ENCODE measurements at regions not wholly inside any gene's neighbourhood (a gene's known extent, or its start where the extent isn't known, plus 50 kb on each side); places are given as distances from the start of the nearest gene placed in this dataset.

DNA sequence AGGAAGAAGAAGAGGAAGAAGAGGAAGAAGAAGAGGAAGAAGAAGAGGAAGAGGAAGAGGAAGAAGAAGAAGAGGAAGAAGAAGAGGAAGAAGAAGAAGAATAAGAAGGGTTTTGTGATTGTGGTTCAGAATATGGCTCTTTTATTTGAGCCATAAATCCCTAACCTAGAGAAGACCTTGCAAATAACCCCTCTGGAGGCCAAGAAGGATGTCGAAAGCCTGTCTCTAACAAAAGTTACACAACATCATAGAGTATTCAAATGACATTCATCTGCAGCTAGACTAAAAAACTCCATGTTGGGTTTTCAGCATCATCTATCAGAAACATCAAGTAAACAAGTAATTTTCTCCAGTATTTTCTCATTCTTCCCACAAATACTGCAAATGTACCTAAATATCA lies 100.9 kb downstream of the RNASET2 start:
- TF ChIP-seq ARNTL (CRISPR knock-in tag; IDR thresholded peaks at IDR 0.05; ENCODE audit: borderline replicate concordance, low read depth) (no peak), POU6F1 (CRISPR knock-in tag; IDR thresholded peaks at IDR 0.05; ENCODE audit: borderline replicate concordance, low read depth) (no peak), RARB (CRISPR knock-in tag; IDR thresholded peaks at IDR 0.05) (no peak), ESRRG (CRISPR knock-in tag; IDR thresholded peaks at IDR 0.05) (no peak), ZFP3 (CRISPR knock-in tag; IDR thresholded peaks at IDR 0.05) (no peak), ISL1 (CRISPR knock-in tag; IDR thresholded peaks at IDR 0.05) (no peak), TCF4 (CRISPR knock-in tag; IDR thresholded peaks at IDR 0.05; ENCODE audit: borderline replicate concordance) (no peak), ZNF565 (CRISPR knock-in tag; conservative IDR thresholded peaks at IDR 0.05; ENCODE audit: low read depth) (no peak), OSR1 (CRISPR knock-in tag; IDR thresholded peaks at IDR 0.05) (no peak), ZFP30 (CRISPR knock-in tag; IDR thresholded peaks at IDR 0.05) (no peak), GLIS3 (CRISPR knock-in tag; IDR thresholded peaks at IDR 0.05) (no peak), CSDC2 (CRISPR knock-in tag; IDR thresholded peaks at IDR 0.05) (no peak)
- TF ChIP-seq, protein P1, sequence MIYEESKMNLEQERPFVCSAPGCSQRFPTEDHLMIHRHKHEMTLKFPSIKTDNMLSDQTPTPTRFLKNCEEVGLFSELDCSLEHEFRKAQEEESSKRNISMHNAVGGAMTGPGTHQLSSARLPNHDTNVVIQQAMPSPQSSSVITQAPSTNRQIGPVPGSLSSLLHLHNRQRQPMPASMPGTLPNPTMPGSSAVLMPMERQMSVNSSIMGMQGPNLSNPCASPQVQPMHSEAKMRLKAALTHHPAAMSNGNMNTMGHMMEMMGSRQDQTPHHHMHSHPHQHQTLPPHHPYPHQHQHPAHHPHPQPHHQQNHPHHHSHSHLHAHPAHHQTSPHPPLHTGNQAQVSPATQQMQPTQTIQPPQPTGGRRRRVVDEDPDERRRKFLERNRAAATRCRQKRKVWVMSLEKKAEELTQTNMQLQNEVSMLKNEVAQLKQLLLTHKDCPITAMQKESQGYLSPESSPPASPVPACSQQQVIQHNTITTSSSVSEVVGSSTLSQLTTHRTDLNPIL (CRISPR knock-in tag; IDR thresholded peaks at IDR 0.05; ENCODE audit: low read depth) = no peak
- TF ChIP-seq, protein P2, sequence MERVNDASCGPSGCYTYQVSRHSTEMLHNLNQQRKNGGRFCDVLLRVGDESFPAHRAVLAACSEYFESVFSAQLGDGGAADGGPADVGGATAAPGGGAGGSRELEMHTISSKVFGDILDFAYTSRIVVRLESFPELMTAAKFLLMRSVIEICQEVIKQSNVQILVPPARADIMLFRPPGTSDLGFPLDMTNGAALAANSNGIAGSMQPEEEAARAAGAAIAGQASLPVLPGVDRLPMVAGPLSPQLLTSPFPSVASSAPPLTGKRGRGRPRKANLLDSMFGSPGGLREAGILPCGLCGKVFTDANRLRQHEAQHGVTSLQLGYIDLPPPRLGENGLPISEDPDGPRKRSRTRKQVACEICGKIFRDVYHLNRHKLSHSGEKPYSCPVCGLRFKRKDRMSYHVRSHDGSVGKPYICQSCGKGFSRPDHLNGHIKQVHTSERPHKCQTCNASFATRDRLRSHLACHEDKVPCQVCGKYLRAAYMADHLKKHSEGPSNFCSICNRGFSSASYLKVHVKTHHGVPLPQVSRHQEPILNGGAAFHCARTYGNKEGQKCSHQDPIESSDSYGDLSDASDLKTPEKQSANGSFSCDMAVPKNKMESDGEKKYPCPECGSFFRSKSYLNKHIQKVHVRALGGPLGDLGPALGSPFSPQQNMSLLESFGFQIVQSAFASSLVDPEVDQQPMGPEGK (CRISPR knock-in tag; IDR thresholded peaks at IDR 0.05; ENCODE audit: borderline replicate concordance) = no peak

Measured in SK-N-SH treated with all-trans-retinoic acid at 6 μM for 48 hours (cell line).